Posterior vena cava (tissue), 2 donors: ENCODE measurements at regions not wholly inside any gene's neighbourhood (a gene's known extent, or its start where the extent isn't known, plus 50 kb on each side); places are given as distances from the start of the nearest gene placed in this dataset.
"Not testable (repeated sequence)": the region's sequence is repeated elsewhere in the genome, so short reads cannot be mapped to it uniquely, and the experiment has no call there.

Experiments
- DNase-seq: peaks from one replicate; pipeline ENCODE4 v3.0.0-alpha.2; 2020; ENCODE audit warnings: low spot score
- intact Hi-C, 2 donors: fragments of 100-400 bp; cut with DNase I; formaldehyde crosslinking; loops; one replicate each; pipeline versions ENCODE4 v1.14.1 to v1.14.2; 2022 to 2023
- donor health status: DM: yes; HTN: yes; CAD: no.
- donor health status: DM: yes; HTN: yes; CAD: no.

GRCh38 chr5:51997949-51998348 lies 614.7 kb downstream of the ISL1 start:
- intact Hi-C loops: no loop called here
- no peak for DNase-seq

DNA sequence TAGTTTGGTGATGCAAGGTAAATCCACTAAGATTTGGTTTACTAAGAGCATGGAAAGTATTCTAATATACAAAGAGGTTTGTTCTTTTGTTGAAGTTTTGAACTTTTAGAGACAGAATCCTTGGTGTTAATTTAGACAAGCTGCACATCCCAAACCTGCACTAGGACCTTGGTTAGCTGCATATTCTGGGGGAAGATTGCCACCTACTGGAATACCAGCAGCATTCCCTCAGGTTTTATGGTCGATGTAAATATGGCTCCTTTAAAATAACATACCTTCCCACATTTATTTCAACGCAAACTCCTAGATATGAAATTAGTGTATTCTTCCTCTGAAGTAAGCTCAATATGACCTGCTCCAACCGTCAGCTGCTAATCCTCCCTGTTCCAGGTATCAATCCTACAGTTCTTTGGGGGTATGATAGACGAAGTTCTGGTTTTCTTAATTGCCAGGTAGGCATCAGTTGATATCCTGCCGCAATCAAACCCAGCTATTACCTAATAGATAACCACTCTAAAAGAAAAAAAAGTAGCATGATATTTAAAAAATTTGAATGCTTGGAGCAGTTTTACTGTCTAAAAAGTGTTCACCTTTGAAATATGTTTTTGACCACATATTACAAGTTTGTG lies 624.1 kb downstream of the ISL1 start:
- intact Hi-C loops: no loop called here
- no peak for DNase-seq

DNA sequence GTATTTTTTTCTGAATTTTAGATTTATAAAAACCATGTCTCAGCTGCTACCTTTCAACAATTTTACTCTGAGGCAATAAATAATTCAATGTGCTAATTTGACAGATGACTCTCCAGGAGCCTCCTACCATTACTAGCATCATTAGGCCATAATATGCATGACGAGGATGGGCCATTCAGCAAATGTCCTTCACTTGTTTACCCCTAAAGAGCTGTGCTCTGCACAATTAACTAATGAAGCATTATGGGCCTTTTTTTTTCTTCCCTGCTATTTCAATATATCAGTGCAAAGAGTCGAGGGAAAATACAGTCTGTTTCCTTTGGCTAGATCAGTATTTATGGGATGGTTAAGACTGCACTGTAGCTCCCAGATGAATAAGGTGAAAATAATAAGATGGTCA lies 627.2 kb downstream of the ISL1 start:
- intact Hi-C loops: no loop called here
- no peak for DNase-seq

DNA sequence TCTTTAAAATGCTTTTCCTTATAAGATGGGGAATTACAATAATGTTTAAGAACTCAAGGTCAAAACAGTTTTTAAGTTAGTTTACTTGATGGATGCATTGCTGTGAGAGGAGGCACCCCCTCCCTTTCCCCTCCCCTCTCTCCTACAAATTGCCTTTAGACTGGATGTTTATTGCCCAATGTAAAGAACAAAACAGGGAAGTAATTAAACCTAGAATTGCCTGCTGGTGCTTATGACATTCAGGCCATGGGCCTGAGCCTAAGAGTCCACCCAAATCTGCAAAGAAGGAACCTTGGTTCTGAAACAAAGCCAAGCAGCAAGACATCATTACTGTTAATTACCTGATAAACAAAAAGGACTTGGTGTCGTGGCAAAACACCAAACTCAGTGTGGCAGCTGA lies 630.3 kb downstream of the ISL1 start:
- intact Hi-C loops: no loop called here
- DNase-seq: no peak

DNA sequence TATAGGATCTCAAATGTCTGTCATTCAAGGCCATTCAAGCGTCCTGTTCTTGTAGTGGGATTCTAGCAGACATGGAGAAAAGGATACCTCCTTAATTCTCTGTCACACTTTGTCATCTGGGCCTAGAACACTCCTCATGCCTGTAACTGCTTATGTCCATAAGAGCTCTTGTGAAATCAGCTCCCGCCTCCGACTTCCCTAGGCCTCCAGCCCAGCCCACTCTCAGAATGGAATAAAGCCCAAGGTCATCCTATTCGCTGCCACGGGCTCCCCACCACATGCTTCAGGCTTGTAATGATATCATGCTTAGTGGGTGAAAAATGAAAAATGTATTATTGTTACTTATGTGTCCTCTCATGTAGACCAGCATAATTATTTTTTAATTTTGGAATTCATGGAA lies 632.5 kb downstream of the ISL1 start:
- no peak for DNase-seq
- intact Hi-C loops: no loop called here

- intact Hi-C loops: no loop called here
- no peak for DNase-seq
Measured at GRCh38 chr5:52017567-52017966, 634.3 kb downstream of the ISL1 start.

GRCh38 chr5:52024359-52024758 lies 641.1 kb downstream of the ISL1 start:
- intact Hi-C loops: no loop called here
- no peak for DNase-seq

- DNase-seq, intact Hi-C loops: not testable (repeated sequence)
Measured at GRCh38 chr5:52029836-52030235, 646.6 kb downstream of the ISL1 start.

GRCh38 chr5:52041842-52042241 lies 658.6 kb downstream of the ISL1 start:
- intact Hi-C loops: no loop called here
- DNase-seq: no peak

DNA sequence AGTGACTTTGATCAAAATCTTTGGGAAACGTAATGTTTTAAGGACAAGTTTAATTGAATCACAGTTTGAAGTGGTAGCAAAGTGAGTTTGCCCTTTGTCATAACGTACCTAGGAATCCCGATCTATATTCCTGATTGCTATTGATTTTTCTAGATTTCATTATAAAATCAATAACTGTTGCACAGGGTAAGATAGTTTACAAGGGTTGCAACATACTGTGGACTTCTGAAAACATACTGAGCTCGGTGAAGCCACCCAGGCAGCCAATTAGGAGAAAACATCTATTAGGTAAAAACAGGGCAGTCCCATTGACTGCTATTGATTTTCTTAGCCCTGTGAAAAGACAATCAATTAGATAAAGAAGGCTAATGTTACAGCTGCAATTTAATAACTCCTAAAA lies 659.9 kb downstream of the ISL1 start:
- DNase-seq: no peak
- intact Hi-C loops: no loop called here

DNA sequence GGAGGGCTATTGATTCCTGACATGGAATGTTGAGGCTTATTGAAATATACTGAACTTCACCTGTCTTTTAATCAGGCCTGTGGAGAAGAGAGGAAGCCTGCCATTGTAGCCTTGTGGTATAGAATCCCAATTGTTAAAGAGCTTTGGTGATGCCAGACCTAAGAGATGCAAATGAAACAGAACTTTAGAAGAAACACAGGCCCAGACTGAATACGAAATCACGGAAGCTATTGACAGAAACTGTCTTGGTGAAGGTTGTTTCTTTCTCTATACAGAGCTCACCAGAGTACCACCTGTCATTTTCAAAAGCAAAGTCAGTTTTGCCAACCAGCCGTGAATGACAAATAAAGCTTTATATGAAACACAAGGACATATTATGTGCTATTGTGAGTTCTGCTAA lies 660.3 kb downstream of the ISL1 start:
- intact Hi-C loops: no loop called here
- no peak for DNase-seq

DNA sequence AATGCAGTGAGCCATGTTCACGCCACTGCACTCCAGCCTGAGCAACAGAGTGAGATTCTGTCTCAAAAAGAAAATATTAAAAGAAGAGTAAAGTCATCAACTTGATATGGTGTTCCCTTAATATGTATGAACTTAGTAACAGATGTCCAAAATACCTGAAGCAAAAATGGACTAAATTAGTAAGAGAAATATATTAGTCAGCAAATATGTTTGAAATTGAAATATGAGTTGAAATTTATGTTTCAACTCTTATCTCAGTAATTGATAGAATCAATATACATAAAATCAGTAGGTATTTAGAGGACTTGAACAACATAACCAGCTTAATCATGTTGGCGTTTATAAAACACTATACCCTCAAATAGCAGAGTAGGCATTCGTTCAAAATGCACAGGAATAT lies 668.5 kb downstream of the ISL1 start:
- intact Hi-C loops: no loop called here
- DNase-seq: no peak

DNA sequence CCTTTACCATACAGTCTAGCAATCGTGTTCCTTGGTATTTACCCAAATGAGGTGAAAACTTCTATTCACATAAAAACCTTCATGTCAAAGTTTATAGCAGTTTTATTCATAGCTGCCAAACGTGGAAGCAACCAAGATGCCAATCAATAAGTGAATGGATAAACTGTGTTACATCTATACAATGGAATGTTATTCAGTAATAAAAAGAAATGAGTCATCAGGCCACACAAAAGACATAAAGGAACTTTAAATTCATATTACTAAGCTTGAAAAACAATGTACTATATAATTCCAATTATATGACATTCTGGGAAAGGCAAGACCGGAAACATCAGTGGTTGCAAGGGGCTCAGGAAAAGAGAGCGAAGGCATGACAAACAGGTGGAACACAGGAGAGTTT lies 679.9 kb downstream of the ISL1 start:
- no peak for DNase-seq
- intact Hi-C loops: no loop called here

GRCh38 chr5:52065182-52065581 lies 681.9 kb downstream of the ISL1 start:
- intact Hi-C loops: no loop called here
- DNase-seq: no peak

- intact Hi-C loops: no loop called here
- no peak for DNase-seq
Measured at GRCh38 chr5:52069997-52070396, 686.7 kb downstream of the ISL1 start.

DNA sequence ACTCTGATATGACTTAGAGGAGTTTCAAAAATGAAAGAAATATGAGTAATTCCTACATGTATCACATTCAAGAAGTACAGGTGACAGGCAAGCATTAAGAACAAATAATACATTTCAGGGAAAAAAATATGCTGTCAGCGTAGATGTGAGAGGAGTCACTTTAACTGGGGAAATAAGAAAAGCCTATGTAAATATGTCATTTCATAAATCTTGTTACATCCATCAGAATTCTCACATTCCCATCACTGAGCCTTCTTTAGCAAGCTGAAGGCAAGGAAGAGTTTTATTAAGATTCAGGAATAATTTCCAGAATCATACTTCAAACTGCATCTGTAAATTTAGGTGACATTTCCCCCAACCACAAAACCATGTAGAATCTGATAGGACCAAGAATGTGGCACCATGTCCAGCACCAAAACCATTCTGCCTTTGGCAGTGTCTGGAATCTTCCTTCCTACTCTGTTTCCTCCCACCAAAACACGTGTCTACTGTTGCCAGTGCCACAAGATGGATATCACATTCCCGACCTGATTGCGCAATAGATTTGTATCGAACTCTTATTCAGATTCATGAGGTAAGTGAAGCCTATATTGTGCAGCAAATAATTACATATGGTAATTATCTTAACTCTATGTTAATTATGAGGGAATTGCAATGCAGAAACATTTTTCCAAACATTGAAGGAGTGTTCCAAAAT lies 690.9 kb downstream of the ISL1 start:
- DNase-seq: no peak
- intact Hi-C loops: no loop called here

GRCh38 chr5:52077941-52078815 lies 694.9 kb downstream of the ISL1 start:
- DNase-seq: no peak

GRCh38 chr5:52102311-52102710 lies 685.4 kb upstream of the ITGA1 start:
- intact Hi-C loops: not testable (repeated sequence)

More at GRCh38 chr5:52077941-52078815, 694.9 kb downstream of the ISL1 start:
- intact Hi-C loops: no loop called here

DNA sequence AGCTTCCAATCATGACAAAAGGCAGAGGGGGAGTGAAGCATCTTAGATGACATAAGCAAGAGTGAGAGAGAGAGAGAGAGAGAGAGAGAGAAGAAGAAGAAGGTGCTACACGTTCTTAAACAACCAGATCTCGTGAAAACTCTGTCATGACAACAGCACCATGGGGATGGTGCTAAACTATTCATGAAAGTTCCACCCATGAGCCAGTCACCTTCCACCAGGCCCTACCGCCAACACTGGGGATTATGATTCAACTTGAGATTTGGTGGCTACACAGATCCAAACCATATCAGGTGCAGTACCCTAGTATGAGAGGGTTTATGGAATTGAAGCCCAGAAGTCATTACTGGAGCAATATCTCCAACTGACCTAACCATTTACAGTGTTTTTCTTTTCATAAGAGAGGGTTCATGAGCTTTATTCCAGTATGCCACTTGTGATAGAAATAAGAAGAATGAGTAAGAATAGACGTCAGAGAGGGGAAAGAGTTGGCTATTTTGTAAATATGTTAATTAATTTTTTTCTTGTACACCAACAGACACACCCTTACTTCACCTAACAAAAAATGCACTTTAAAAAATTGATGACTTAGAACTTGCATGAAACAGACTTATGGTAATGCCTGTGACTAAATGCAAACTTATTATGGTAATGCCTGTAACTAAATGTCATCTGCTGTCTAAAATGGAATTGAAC lies 680.4 kb upstream of the ITGA1 start:
- no peak for DNase-seq
- intact Hi-C loops: no loop called here

More at GRCh38 chr5:52102311-52102710, 685.4 kb upstream of the ITGA1 start:
- DNase-seq: not testable (repeated sequence)

GRCh38 chr5:52119768-52120167 lies 667.9 kb upstream of the ITGA1 start:
- intact Hi-C loops: no loop called here
- DNase-seq: no peak
